K562 (cell line): ENCODE measurements at regions not wholly inside any gene's neighbourhood (a gene's known extent, or its start where the extent isn't known, plus 50 kb on each side); places are given as distances from the start of the nearest gene placed in this dataset.

Source experiments
- AFF4 ChIP-seq: sonication (generic); formaldehyde crosslinking; IDR thresholded peaks from 2 replicates; pipeline ENCODE4 v1.8.0; 2023; ENCODE audit warnings: mild to moderate bottlenecking, missing genetic modification reagents
- ATF2 ChIP-seq: sonication (generic); formaldehyde crosslinking; IDR thresholded peaks from 2 replicates; pipeline ENCODE4 v1.8.1; 2022; ENCODE audit warnings: missing genetic modification reagents
- CREB3L1 ChIP-seq: fragments of 450-650 bp; IDR thresholded peaks from 2 replicates; pipeline ENCODE4 v1.6.1; 2014; ENCODE audit warnings: low read depth, mild to moderate bottlenecking, moderate library complexity, borderline replicate concordance
- E2F5 ChIP-seq: sonication (generic); formaldehyde crosslinking; IDR thresholded peaks from 2 replicates; pipeline ENCODE4 v1.8.0; 2022; ENCODE audit warnings: mild to moderate bottlenecking, missing genetic modification reagents
- HMGXB4 ChIP-seq: sonication (generic); formaldehyde crosslinking; IDR thresholded peaks from 2 replicates; pipeline ENCODE4 v1.8.1; 2023; ENCODE audit warnings: mild to moderate bottlenecking, missing genetic modification reagents
- KLF16 ChIP-seq: IDR thresholded peaks from 2 replicates; pipeline ENCODE4 v1.6.1; 2016; ENCODE audit warnings: antibody characterized with exemption
- NFIC ChIP-seq: fragments of 450-650 bp; IDR thresholded peaks from 2 replicates; pipeline ENCODE4 v1.6.1; 2017; ENCODE audit warnings: mild to moderate bottlenecking, inconsistent platforms
- POLR3G ChIP-seq: IDR thresholded peaks from 2 replicates; pipeline ENCODE4 v1.6.1; 2011; ENCODE audit not compliant: insufficient read length, insufficient replicate concordance; ENCODE audit errors: extremely low read depth
- REST ChIP-seq, 2 experiments: fragments of 450-650 bp; formaldehyde crosslinking in 1 of 2; IDR thresholded peaks; 2 replicates each; pipeline versions ENCODE4 v1.4.0 to v1.6.1; 2014 to 2020; ENCODE audit warnings: mild to moderate bottlenecking in 2 of 2, borderline replicate concordance in 1 of 2, low read depth in 1 of 2
- SRSF9 ChIP-seq: fragments of 200-400 bp; formaldehyde crosslinking; IDR thresholded peaks from 2 replicates; pipeline ENCODE4 v1.6.1; 2017; ENCODE audit warnings: low read depth, low read length, borderline replicate concordance
- TBP ChIP-seq: optimal IDR thresholded peaks from 2 replicates; pipeline ENCODE3; 2011; ENCODE audit warnings: low read depth, low read length, improper control_type of control experiment
- USF2 ChIP-seq: sonication (generic); formaldehyde crosslinking; IDR thresholded peaks from 2 replicates; pipeline ENCODE4 v1.5.0; 2020; ENCODE audit warnings: missing genetic modification reagents
- ZC3H8 ChIP-seq: fragments of 450-650 bp; IDR thresholded peaks from 2 replicates; pipeline ENCODE4 v1.6.1; 2017
- ZNF121 ChIP-seq: sonication (generic); formaldehyde crosslinking; conservative IDR thresholded peaks from 2 replicates; pipeline ENCODE4 v1.8.0; 2022; ENCODE audit warnings: missing genetic modification reagents

GRCh38 chr1:108051631-108052377 lies 86.8 kb upstream of the VAV3 start:
- TF ChIP-seq E2F5 (CRISPR knock-in tag): no peak
- TF ChIP-seq HMGXB4 (CRISPR knock-in tag): no peak
- TF ChIP-seq REST (IDR thresholded peaks at IDR 0.05; ENCODE audit: borderline replicate concordance): no peak
- no peak for TF ChIP-seq REST (CRISPR knock-in tag; IDR thresholded peaks at IDR 0.05; ENCODE audit: low read depth)
- TF ChIP-seq SRSF9: no peak
- TF ChIP-seq AFF4: no peak
- no peak for TF ChIP-seq KLF16
- no peak for TF ChIP-seq ZC3H8
- no peak for TF ChIP-seq USF2 (CRISPR knock-in tag)
- TF ChIP-seq ZNF121: no peak
- no peak for TF ChIP-seq TBP
- TF ChIP-seq CREB3L1: no peak
- TF ChIP-seq POLR3G: no peak
- no peak for TF ChIP-seq ATF2 (CRISPR knock-in tag)
- no peak for TF ChIP-seq NFIC
